ENCODE measurements at regions not wholly inside any gene's neighbourhood (a gene's known extent, or its start where the extent isn't known, plus 50 kb on each side); places are given as distances from the start of the nearest gene placed in this dataset.

GRCh38 chr20:24169256-24169655 is 180.7 kb upstream of the GGTLC1 start:
- no peak for DNase-seq (ENCODE audit: low read depth)

DNA sequence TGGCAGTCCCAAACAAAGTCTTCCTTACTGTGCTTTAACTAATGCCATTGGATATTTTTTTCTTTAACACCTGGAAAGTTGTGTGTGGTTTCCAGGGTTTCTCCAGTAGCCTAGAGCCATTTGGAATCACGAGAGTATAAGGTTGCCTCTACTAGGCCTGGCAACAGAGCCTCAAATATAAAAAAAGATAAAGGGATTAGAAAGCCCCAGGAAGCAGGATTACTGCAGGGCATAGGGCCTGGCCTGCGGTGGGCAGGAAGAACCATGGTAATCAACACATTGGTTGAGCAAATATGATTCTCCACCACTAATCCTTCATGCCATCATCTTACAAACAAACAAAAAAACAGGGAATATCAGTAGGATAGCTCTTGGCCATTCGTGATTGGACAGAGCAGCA is 177.8 kb upstream of the GGTLC1 start:
- DNase-seq (ENCODE audit: low read depth) = no peak

GRCh38 chr20:24166123-24166381 is 177.5 kb upstream of the GGTLC1 start:
- no peak for DNase-seq (ENCODE audit: low read depth)

GRCh38 chr20:24165301-24166122 is 176.9 kb upstream of the GGTLC1 start:
- DNase-seq (ENCODE audit: low read depth) = no peak

GRCh38 chr20:24164360-24164759 is 175.8 kb upstream of the GGTLC1 start:
- no peak for DNase-seq (ENCODE audit: low read depth)

- no peak for DNase-seq (ENCODE audit: low read depth)
Observed at GRCh38 chr20:24163506-24163905, 174.9 kb upstream of the GGTLC1 start.

DNA sequence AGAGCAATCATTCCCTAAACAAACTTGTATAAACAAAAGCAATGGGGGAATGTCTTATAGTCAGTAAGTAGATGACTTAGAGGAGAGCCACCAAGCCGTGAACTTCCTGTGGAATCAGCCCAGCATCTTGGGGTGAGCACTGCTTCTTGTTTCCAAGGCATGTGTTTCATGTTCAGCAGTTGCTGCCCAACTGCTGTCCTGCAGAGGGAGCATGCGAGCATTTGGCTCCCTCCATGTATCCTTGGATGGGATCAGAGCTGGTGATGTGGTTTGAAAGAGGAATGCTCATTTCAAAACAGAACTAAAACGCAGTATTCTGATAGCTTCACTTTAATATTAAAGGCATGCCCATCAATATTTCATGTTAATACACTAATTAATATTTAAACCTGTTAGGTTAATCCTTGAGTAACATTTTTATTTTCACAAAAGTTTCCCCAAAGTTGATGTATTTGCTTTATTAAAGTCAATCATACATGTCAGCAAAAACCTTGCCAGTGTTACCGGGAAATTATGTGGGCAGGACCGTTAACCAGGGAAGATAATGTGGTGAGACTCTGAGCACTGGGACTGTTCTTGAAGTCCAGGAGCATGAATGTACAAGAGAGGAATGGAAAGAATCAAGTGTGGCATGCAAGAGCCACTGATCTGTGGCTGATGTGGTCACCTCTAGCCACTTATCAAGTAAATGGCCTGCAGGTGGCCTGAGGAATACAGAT is 172.1 kb upstream of the GGTLC1 start:
- no peak for DNase-seq (ENCODE audit: low read depth)

DNA sequence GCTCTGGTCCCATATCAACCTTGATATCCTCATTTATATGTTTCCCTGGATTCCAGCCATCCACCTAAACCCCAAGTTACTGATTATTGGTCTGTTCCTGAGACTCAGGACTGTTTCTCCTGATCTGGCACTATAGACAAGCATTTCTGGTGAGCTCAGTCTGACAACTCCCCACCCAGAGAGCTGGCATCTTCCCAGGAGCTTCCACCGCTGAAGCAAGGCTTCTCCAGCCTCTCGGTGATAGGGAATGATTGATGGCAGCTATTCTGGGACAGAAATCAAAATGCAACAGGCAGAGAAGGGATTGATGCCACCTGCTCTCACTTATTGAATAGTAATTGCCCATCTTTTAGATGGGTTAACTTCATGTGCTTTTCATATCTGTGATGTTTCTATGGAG is 169.7 kb upstream of the GGTLC1 start:
- DNase-seq (ENCODE audit: low read depth) = no peak

DNA sequence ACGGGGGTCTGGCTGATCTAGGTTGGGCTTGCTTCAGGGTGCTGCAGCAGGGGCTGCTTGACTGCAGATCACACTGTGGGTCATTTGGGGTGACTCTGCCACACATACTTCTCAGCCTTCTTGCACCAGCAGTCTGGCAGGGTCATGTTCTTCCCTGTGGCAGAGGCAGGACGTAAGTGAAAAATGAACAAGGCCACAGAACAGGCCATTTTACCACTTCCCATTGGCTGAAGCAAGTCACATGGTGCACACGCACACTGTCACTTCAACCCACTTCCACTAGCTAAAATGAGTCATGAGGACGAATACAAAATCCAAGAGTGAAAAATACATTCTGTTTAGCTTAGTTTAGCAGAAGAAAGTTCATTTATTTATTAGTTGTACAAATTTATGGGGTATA is 168.6 kb upstream of the GGTLC1 start:
- no peak for DNase-seq (ENCODE audit: low read depth)

DNA sequence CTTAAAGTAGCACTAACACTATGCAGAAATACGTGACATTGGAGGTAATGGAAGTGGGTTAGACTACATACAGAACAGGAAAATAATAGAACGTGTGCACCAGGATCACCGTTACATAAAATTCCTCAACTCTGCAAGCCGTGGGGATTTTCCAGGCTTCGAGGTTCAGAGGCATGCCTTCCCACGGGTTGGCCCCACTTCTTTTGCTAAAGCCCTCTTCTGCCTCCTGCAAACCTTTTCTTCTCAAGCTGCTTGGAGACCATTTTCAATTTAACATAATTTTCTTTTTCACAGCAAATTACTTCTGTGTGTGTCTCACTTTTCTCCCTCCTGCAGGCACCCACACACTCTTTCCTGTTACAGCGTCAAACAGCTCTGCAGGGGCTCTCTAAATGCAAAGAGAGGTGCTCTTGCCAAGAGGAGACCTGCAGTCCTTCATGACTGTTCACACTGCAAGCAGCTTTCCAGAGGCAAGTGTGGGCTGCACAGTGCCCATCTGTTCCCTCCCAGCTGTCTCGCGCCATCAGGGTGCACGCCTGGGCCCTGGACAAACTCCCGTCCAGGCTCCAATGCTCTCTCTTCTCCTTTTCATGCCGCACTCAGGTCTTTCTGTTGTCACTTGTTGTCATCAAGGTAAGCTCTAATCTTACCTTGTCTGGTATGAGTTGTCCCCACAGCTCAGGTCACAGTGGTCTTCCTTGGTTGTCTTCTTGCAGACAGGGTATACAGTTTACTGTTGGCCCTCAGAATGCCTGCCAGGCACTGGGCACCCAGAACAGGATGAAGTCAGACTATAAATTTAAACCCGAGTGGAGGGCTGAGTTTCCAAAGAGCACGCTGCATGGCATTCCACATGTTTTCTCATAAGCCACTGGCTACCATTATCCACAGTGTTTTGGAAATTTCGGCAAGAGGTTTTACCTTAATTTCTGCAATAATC is 164.8 kb upstream of the GGTLC1 start:
- no peak for DNase-seq (ENCODE audit: low read depth)

DNA sequence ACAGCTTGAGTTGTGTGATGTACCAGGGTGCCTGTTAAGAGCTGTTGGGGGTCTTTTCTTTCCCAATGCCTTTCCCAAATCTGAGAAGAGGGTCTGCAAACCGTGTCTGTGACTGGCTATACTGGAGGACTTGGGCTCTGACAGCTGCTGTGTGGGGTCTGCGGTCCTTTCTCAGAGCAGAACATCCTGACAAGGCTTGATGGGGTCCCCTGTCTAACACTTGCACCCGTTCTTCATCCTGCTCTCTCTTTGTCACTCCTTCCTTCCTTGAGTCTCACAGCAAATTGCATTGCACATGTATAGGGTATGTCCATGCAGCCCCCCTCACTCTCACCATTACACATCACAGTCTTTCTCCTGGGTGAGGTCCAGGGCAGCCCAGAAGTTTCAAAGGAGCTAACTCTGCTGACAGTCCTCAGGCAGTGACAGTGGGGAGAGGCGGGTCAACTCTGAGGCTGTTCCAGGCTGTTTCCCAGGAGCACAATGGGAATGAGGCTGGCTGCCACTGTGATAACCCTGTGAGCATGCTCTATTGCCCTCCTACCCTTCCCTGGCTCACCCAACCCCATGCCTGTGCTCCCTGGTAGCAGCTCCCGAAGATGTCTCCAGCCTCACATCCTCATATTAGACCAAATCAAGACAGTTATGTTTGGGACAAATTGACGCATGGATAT is 163.2 kb upstream of the GGTLC1 start:
- DNase-seq (ENCODE audit: low read depth) = no peak

DNA sequence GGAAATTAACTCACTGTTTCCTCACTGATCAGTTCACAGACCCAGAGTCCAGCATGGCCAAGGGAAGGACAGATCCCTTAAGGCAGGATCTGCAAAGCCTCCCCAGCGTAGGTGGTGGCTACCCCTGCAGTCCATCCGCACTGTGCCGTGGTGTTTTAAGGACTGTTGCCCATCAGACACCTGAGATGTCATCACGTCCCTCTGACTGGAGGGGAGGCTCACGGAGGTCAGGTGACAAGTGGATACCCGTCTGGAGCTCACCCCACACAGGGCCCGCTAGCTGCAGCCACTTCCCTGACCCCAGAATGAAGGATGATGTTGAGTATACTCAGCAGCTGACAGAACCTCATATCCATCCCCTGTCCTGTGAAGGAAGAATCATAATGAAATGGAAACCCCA is 161.8 kb upstream of the GGTLC1 start:
- no peak for DNase-seq (ENCODE audit: low read depth)

- DNase-seq (ENCODE audit: low read depth) = no peak
Observed at GRCh38 chr20:24149881-24150307, 161.3 kb upstream of the GGTLC1 start.

- DNase-seq (ENCODE audit: low read depth) = no peak
Observed at GRCh38 chr20:24149175-24149574, 160.6 kb upstream of the GGTLC1 start.

- DNase-seq (ENCODE audit: low read depth) = no peak
Observed at GRCh38 chr20:24148372-24148771, 159.8 kb upstream of the GGTLC1 start.

DNA sequence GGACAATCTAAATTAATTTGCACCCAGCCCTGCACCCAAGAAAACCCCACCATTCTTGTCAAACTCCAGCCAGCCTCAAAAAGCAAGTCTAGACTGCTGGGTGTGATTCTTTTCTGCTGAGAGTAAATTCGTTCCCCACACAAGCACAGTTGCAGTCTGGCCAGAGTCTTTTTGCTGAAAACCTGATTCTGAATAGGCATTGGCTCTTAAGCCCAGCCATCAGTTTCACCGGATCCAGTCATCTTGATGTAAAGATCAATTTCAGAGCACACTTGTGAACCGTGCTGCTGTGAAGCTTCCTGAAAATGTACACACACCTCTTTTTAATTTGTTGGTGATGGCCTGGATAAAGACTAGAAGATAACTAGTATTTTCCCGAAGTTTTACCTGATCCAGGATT is 159.4 kb upstream of the GGTLC1 start:
- DNase-seq (ENCODE audit: low read depth) = no peak

GRCh38 chr20:24147479-24147878 is 158.9 kb upstream of the GGTLC1 start:
- DNase-seq (ENCODE audit: low read depth) = no peak

- no peak for DNase-seq (ENCODE audit: low read depth)
Observed at GRCh38 chr20:24146231-24146634, 157.7 kb upstream of the GGTLC1 start.

DNA sequence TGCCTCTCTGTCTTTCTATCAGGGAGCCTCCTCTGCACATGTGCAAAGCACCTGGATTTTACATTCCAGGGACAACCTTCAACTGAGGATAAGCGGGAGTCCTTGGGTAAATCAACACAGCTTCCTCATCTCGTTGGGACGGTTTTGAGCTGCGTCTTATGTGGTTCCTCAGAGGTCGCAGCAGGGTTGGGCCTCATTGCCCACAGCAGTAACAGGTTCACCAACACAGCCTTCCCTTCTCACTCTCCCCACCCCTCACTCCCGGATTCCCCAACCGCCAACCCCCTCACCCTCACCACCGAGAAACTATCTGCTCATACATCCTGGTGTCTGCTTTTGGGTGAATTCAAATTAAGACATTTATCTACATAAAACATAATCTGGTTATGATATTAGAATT is 155.8 kb upstream of the GGTLC1 start:
- DNase-seq (ENCODE audit: low read depth) = no peak

- DNase-seq (ENCODE audit: low read depth) = no peak
Observed at GRCh38 chr20:24141111-24141510, 152.5 kb upstream of the GGTLC1 start.

GRCh38 chr20:24139846-24140245 is 151.3 kb upstream of the GGTLC1 start:
- DNase-seq (ENCODE audit: low read depth) = no peak

GRCh38 chr20:24138951-24139350 is 150.4 kb upstream of the GGTLC1 start:
- no peak for DNase-seq (ENCODE audit: low read depth)
